GM21737 (cell line): ENCODE measurements at regions not wholly inside any gene's neighbourhood (a gene's known extent, or its start where the extent isn't known, plus 50 kb on each side); places are given as distances from the start of the nearest gene placed in this dataset.

Experiments
- ATAC-seq: cut with Tn5 transposase; IDR thresholded peaks from one replicate; pipeline ENCODE4 v1.9.1; 2021; ENCODE audit warnings: mild to moderate bottlenecking, moderate library complexity; ENCODE audit not compliant: unreplicated experiment

DNA sequence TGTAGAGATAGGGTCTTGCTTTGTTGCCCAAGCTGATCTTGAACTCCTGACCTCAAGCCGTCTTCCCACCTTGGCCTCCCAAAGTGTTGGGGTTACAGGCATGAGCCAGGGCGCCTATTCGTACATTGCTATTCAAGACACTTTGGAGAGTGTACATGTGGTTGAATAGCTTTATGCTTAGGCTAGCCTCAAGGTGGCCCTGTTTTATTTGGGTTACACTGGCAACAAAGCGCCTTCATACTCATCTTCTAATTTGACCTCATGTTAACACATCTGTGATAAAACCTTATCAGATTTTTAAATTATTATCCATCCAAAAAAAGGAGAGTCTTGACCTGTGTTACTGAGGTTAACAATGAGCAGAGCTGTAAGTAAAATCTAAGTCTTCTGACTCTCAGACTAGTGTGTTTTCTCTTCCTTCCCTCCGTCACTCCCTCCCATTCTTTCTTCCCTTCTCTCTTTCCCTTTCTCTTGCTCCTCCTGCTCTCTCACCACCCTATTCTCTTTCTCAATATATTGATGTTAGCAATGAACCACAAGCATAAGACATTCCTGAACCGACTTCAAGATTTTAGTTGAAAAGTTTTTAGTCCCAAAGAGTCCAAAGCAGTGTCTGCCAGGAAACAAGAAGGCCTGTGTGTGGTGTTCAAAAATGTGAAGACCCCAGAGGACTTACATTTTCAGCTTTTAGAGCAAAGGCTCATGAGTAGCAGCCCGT lies 603.7 kb upstream of the CFAP20DC start:
- ATAC-seq: no peak

DNA sequence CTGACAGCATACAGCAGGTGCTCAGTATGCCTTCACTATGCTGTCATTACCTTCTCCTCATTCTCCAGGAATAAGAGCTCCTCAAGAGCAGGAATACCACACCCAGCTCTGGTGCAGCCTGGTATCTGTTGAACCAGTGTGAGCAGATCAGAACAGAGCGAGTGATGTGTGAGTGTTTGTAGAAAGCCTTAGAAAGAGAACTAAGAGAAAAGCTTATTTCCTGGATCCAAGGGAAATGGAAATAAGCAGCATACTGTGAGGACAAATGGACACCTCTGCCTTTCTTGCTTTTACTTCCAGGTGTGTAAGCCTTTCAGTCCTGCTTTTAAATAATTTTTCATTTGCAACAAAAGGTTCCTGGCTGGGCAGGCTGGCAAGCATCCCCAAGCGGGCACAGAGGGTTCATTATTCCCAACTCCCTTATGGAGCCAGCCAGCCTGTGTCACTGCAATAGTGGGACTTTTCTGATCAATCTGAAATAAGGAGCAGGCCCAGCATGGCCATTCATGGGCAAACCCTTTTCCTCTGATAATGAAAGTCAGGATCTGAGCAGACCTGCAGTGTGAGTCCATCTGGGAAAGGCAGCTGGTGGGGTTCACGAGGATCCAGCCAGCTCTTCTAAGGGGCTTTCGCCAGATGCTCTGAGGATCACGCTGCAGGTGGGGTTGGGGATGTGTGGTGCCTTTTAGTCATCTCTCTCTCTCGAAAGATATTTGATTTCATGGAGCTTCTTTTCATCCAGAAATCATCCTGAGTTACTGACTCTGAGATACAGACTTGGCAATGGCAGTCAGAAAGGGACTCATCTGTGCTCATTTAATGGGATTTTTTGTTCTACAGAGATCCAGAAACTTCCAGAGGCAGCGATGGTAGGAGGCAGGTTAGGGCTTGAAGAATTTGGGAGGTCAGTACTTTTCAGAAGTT lies 594.9 kb upstream of the CFAP20DC start:
- ATAC-seq: no peak

DNA sequence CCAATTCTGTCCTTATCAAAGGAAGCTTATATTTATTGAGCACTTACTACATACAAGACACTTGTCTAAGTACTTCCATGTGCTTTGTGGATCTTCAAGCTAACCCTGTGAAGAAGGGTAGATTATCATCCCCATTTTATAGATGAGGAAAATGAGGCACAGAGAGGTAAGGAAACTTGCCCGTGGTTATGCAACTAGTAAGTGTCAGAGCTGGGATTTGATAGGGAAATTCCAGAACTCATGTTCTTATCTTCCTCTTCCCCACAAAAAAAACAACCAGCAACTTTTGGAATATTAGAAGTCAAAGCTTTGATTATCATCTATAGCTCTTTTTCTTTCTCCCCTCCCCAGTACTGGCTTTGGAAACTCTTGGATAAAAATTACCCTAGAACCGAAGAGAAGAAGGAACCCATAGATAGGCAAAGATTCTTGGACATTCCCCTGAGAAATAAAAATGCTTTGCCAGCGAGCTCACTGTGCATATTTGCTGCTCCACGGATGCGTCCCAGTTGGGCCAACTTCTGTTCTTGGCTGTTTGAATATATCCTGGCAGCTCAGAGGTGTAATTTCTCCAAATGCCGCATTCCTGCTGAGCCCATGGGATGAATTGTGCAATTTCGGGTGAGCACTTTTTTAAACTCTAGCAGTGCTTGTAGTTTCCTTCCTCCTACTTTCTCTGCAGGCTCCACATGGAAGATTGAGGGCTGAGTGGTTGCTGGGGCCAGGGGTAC lies 591.5 kb upstream of the CFAP20DC start:
- ATAC-seq: no peak

DNA sequence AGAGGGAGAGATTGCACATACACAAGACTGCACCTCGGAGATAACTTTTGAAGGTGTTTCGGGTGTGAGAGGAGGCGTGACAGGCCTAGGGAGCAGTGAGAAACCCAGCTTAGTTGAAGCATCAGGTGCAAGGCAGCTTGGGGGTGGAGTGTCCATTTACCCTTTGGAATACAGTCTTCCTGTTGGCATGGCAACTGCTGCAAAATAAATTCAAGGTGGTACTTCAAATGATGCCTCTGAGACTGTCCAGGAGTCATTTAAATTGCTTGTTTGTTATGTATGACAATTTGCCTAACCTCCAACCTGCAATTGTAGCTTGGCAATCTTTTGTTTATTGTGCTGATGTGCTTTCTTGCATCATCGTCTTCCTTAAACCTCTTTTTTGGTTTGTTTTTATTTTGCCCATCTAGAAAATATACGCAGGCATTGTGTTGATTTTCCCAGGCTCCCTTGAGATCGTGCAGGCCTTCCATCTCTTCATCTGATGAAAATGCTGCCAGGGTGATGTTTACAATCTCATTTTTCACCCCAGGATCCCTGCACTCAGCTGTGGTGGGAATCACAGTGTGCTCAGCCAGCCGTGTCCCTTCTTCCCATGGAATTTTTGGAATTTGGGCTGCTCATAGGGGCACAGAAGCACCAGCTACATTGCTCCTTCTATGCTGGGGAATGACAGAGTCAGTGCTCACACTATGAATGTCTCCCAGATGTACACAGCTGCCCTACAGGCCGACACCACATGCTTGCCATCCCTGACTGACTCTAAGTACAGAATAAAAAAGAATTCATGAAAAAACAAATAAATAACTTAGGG lies 583.1 kb upstream of the CFAP20DC start:
- ATAC-seq: no peak

DNA sequence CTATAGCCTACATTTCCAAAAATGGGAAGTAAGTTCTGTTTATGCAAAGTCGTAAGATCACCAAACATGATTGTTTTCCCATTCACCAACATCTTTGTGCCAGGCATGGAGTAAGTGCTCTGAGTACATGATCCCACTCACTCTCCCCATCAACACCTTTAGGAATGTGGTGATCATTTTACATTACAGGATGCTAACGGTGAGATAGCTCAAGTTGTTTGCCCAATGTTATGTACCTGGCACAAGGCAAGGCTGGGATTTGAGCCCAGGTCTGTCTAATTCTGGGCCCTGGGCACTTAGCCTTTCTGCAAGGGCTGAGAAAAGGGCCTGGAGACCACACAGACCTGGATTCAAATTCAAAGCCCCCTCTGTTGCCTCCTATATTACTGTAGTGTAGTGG lies 581.7 kb upstream of the CFAP20DC start:
- ATAC-seq: no peak

DNA sequence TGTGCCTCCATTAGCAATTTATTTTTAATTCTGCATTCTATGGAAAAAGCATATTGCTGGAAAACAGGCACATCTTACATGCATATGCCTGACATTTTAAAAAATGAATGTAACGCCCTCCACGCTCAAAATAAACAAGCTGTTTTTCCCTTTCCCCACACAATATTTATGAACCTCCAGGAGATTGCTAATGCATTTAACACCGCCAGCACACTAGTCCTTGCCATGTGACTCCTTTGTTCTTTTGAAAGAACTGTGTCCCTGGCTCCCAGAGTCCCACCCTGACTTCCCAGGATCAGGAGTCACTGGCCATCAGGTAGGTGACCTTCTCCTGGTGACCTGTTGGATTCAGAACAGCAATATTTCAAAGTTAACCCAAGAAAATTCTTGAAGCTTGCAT lies 571.2 kb upstream of the CFAP20DC start:
- ATAC-seq: no peak

DNA sequence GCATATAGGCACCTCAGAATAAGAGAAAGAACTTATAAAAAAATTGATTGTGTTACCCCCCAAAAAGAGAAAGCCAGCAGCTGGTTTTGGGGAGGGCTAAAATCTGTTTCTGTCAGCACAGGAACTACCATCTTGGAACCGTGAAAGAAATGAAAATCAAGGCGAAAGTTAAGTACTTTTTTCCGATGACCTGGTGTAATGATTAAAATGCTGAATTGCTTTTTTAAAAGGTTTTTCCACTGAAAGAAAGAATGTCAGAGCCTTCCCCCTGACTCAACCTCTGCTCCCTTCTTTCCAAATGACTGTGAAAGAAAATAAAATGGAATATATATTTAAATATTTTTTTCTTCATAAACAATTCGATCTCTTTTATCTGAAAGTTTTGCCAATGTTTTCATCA lies 570.5 kb upstream of the CFAP20DC start:
- ATAC-seq: no peak

DNA sequence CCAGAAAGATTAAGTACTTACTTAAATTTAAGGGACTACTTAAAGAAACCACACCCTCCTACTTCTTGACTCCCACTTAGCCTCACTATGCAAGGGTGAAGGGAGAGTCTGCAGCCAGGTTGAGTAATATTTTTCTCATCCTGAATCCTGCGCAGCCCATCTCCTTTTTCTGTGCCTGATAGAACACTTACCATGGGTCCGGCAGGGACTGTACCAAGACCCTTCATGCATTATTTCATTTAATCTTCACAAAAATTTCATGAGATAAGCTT lies 562.6 kb upstream of the CFAP20DC start:
- no peak for ATAC-seq

DNA sequence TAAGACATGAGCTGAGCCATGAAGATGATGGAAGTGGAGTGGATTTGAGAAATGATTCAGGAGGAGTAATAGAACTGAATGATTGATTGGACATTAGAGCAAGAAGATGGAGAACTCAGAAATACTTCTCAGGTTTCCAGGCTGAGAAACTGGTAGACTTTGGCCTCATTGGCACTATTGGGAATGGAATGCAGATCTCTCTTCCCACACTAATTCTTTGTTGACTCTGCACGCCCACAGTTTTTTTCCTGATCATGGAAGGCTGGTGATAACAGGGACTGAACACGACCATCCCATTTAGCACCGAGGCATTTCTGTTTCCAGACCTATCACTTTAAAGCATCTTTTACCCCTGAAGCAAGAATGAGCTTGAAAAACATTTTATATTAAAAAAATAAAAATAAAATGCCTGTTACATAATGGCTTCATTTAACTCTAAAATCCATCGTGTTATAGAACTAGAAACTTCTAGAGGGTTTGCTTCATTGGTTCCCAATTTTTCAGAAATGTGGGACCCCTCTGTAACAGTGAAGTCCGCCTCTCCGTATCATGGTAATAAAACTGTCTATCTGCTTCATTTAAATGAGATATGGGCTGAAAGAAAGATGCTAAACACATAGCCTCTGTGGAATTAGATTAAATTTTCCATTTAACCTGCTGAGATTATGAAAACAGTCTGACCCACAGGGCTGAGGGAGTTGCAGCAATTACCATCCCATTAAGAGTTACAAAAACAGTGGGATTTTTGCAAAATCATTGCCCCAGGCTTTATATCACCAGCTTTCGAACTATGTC lies 562.0 kb upstream of the CFAP20DC start:
- no peak for ATAC-seq

DNA sequence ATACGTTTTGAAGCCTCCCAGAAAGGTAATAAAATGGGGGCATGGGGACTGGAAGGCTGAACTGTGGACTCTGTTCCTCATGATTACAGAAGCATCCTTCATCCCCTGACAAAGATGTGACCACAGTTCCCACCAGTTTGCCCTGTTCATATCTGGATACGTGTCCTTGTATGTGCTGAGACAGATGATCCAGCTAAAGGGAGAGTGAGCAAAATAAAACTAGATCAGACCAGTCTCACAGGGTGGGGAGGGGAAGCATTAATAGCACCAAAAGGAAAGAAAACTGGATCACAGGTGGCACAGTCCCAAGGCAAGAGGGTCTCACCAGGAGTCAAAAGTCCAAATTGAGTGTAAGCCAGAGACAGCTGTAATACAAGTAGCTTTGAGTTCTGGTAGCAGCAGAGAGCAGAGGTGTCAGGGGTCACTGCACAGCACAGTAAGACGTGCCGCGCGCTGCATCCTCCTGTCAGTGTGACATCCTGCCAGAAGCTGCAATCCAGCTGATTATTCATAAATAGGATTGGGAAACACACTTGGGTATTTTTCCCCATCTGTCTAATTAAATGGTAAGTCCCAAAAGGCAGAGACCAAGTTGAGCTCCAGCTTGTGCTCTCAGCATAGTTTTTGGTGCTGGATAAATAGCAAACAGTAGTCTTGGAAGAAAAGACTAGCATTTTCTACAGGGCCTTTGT lies 560.0 kb upstream of the CFAP20DC start:
- ATAC-seq: no peak

DNA sequence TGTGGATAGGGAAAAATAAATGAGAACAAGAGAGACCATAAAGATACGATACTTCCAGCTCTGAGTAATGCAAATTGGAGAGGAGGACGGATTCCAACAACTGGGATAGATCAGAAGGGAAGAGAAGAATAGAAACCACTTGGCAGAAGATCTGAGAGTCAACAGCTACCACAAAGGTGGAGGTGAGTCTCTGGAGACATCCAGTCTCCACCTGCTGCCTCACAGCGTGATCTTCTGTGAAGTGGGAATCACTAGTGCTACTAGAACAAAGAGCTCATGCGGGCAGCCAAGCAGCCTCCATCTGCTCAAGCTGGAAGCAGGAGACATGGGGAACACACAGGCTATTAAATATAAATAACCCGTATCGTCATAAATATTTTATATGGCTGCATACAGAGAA lies 558.5 kb upstream of the CFAP20DC start:
- no peak for ATAC-seq

DNA sequence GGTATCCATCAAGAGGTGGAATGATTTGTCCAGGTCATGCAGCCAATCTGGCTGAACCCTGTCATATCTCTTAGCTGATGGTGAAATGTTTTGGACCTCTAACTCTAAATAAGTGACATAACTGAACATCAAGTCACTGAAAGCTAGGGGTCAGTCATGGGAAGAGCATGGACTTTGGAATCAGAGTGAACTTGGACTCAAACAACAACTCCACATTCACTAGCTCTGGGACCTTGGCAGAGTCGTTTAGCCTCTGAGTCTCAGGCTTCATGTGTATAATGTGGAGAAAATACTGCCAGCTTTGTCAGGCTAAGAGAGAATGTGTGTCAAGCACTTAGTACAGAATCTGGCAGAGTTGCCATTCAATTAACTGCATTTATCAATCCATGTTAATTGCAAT lies 557.8 kb upstream of the CFAP20DC start:
- ATAC-seq: no peak

DNA sequence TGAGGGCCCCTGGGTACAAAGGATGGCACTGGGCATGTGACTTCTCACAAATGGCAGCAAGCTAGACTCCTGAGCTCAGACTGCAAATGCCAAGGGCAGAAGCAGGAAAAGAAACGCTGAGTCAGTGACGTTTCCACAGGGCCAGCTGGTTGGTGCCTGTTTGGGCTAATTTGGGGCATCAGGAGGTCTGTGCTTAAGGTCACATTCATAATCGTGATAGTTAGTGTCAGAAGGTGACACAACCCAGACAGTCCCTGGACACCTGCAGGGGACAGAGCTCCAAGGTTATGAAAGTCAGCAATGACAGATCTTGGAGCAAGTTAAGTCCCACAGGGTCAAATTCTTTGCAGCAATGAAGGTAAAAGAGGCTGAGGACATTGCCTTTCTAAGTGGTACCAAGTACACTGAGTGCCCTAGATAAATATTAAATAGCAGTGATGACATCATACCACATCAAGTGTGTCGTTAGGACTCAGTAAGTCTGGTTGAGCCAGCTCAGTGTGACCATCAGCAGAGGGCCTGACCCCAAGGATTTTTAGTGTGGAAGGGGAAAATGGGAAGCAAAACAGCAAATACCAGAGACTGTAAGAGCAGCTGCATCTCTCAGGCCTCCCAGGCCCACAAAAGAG lies 556.9 kb upstream of the CFAP20DC start:
- no peak for ATAC-seq

DNA sequence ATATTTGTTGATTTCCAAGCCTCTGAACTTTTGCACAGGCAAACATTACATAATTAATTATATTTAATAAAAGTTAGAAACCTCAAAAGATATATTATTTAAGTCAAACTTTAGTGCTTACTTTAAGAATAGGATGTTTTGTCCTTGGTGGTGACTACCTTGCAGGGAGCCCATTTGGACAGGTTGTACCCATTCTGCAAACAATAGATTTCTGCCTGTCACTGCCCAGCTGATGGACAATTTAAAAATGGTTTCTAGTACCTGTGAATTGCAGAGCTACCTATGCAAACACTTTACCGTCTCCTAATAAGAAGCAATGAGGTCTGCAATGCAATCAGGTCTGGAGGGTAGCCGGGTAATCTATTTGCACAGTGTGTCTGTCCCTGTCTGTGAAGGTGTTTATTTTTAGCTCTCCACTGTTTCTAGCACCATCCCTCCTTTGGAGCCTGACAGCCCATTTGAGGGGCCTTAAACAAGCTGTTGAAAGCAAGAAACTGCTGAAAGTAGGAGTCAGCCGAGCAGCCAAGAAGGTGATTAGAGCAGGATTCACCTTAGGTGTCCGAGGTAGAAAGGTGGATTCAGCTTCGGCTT lies 556.2 kb upstream of the CFAP20DC start:
- no peak for ATAC-seq

DNA sequence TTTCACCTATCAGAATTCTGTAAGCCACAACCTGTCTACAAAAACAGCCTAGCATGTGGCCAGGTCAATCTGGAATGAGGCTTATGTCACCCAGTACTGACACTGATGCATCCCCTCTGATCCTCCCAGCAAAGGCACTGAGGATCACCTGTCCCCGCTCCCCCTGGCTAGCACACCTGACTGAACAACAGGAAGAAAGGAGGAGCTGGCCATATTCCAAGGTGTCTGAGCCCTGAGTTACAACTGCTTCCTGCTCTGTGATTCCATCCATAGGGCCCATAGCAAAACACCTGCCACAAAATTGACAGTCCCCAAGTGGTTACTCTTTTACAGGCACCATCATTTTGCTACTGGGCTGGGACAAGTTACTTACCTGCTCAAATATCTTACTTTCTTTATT lies 555.5 kb upstream of the CFAP20DC start:
- no peak for ATAC-seq

DNA sequence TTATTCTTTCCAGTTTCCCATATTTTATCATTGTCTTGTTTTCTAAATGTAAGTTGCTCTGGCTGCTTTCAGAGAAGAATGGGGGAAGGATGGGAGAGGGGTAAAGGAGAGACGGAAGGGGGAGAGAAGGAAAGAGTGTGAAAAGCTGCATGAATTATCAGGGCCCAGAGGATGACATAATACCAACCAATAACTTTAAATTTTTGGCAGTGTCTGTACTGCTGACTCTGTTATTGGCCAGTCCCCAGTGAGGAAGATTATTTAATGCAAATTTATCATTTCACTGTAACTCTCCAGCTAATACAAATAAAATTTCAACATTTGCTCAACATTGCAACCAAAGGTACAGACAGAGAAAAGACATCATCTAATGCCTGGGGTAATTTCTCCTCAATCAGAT lies 551.7 kb upstream of the CFAP20DC start:
- no peak for ATAC-seq

DNA sequence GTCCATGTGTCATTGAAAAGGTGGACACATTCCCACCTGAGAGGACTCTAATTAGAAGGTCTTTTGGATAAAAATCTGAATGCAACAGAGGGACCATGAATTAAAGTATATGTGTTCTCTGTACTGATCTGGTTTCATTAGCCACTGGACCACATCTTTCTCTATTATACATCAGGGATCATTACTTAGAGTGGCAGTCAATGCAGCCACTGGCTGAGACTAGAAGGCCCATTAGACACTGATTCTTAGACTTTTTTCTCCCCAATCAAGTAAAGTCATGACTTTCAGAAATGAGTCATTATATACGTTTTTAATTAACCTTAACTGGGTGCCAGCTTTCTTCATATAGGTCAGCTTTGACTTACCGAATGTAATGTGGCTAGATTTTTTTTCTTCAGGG lies 550.8 kb upstream of the CFAP20DC start:
- ATAC-seq: no peak

DNA sequence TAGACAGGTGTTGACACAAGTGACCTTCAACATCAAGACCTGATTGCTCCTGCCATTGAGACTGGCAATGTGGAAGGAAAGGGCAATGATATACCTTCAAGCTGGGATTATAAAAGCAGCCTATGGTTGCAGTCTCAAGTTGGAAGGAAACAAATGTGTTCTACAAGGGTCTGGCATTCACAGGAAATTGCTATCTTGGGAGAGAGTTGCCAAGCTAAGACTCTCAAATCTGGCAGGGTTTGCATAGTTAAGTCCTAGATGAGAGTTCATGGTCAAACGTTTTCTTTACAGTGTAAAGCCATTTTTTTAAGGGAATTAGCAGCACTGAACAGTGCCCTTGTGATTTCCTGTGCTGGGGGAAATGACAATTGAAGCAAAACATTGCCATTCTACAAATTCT lies 546.9 kb upstream of the CFAP20DC start:
- no peak for ATAC-seq

DNA sequence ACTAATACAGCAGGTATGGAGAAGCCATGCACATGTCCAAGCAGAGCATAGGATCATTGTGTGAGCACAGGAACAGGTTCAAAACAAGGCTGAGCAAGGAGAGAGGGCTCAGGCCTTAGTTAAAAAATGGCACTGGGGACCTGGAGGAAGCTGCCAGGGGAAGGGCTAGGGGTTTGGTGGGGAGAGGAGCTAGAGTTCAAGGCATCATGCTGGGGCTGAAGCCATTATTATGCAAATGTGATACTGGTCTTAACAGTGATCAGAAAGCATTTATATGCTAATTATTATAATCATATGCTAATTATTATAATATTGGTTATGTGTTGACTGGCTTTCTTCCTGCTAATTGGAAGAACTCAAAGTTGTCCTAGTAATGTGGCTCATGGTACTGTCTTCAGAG lies 546.0 kb upstream of the CFAP20DC start:
- no peak for ATAC-seq
